OCI-LY1 (cell line): ENCODE measurements at regions not wholly inside any gene's neighbourhood (a gene's known extent, or its start where the extent isn't known, plus 50 kb on each side); places are given as distances from the start of the nearest gene placed in this dataset.

ENCODE experiments used
- CTCF ChIP-seq: fragments of 200-600 bp; sonication (generic), shearing (Covaris generic); IDR thresholded peaks from 2 replicates; pipeline ENCODE4 v1.5.1; 2017; ENCODE audit warnings: mild to moderate bottlenecking, antibody characterized with exemption, low read length, moderate library complexity, mixed read lengths
- EZH2 ChIP-seq: fragments of 200-600 bp; sonication (generic), shearing (Covaris generic); IDR thresholded peaks from 2 replicates; pipeline ENCODE4 v1.8.0; 2017; ENCODE audit warnings: borderline replicate concordance, mixed run types, mild to moderate bottlenecking, antibody characterized with exemption, low read length, moderate library complexity, mixed read lengths

- TF ChIP-seq CTCF (no peak), EZH2 (no peak)
These were observed 172.1 kb downstream of the TBC1D2B start for GRCh38 chr15:77905301-77905920.
